K562 (cell line): ENCODE measurements at regions not wholly inside any gene's neighbourhood (a gene's known extent, or its start where the extent isn't known, plus 50 kb on each side); places are given as distances from the start of the nearest gene placed in this dataset.

Experiments
- ATAC-seq: fragments of 200-7000 bp; cut with Tn5 transposase; 3 replicates; pipeline ENCODE4 v1.9.1; 2020; ENCODE audit warnings: moderate library complexity
- BruUV-seq: library from RNA; stranded (reverse); fragments of 400-500 nt; replicated peaks from 2 replicates; lab custom pipeline; 2021; lab: Mats Ljungman, UMichigan
- CTCF ChIA-PET: fragments of 300-600 bp; formaldehyde crosslinking; extraction: SDS; loops from one replicate; lab custom pipeline; 2021; ENCODE audit warnings: low intra/inter-chr PET ratio; lab: Yijun Ruan, JAX
- POLR2A ChIA-PET: fragments of 300-600, 350-650 bp; sonication (Branson Sonifier 250); formaldehyde crosslinking; extraction: SDS; loops from one replicate; lab custom pipeline; 2021; ENCODE audit warnings: antibody characterized with exemption, inconsistent platforms; lab: Yijun Ruan, JAX
- DNase-seq, 4 experiments: peaks; one replicate each; pipeline versions ENCODE4 v3.0.0 to v3.0.0-alpha.2; 2011 to 2018; ENCODE audit warnings: low spot score in 3 of 4, mixed read lengths in 3 of 4; ENCODE audit errors: extremely low read depth in 1 of 4
- FAIRE-seq: peaks from 2 replicates; lab custom pipeline; 2011; peaks lifted over from hg19 to GRCh38; lab: Jason Lieb, UNC
- H2AFZ ChIP-seq: 2 replicates; pipeline ENCODE4 v1.6.0; 2011; ENCODE audit warnings: low read depth, low read length, control low read depth, inconsistent platforms
- H3K27ac ChIP-seq: fragments of 200-600 bp; 3 replicates; pipeline ENCODE4 v1.8.0; 2011; ENCODE audit warnings: low read depth, mild to moderate bottlenecking, control low read depth, inconsistent platforms, low read length, moderate library complexity, mixed read lengths; ENCODE audit errors: extremely low read depth
- H3K27me3 ChIP-seq, 2 experiments: fragments of 300-600 bp in 1 of 2; 2 replicates in 1 of 2; 3 replicates in 1 of 2; pipeline versions ENCODE4 v1.6.0 to v1.8.0; 2011; ENCODE audit warnings: inconsistent platforms in 2 of 2, low read length in 2 of 2, mild to moderate bottlenecking in 1 of 2, mixed read lengths in 1 of 2, moderate library complexity in 1 of 2; ENCODE audit not compliant: control insufficient read depth in 2 of 2, insufficient read depth in 2 of 2
- H3K36me3 ChIP-seq: fragments of 300-600 bp; 3 replicates; pipeline ENCODE4 v1.8.0; 2011; ENCODE audit warnings: mild to moderate bottlenecking, low read length, inconsistent platforms; ENCODE audit not compliant: control insufficient read depth, insufficient read depth
- H3K4me1 ChIP-seq, 2 experiments: fragments of 200-600 bp in 1 of 2; replicated peaks in 1 of 2; 2 replicates in 1 of 2; 3 replicates in 1 of 2; pipeline versions ENCODE4 v1.5.1 to v1.8.0; 2011; ENCODE audit warnings: inconsistent platforms in 2 of 2, low read length in 2 of 2, mild to moderate bottlenecking in 1 of 2, mixed read lengths in 1 of 2, moderate library complexity in 1 of 2; ENCODE audit not compliant: control insufficient read depth in 2 of 2, insufficient read depth in 2 of 2
- H3K4me2 ChIP-seq: 2 replicates; pipeline ENCODE4 v1.6.1; 2011; ENCODE audit warnings: low read length, control low read depth, inconsistent platforms, mixed read lengths; ENCODE audit not compliant: insufficient read depth
- H3K4me3 ChIP-seq: fragments of 200-600 bp; sonication (generic), shearing (Covaris generic); 2 replicates; pipeline ENCODE4 v1.5.1; 2016; ENCODE audit warnings: control low read depth, inconsistent platforms
- H3K79me2 ChIP-seq: fragments of 200-600 bp; 3 replicates; pipeline ENCODE4 v1.8.0; 2011; ENCODE audit warnings: low read length, inconsistent platforms; ENCODE audit not compliant: control insufficient read depth, insufficient read depth
- H3K9ac ChIP-seq, 2 experiments: 2 replicates each; pipeline versions ENCODE4 v1.6.0 to v1.6.1; 2011; ENCODE audit warnings: low read depth in 2 of 2, low read length in 2 of 2, control low read depth in 1 of 2, inconsistent platforms in 1 of 2, mild to moderate bottlenecking in 1 of 2, mixed read lengths in 1 of 2; ENCODE audit not compliant: insufficient read depth in 1 of 2
- H3K9me1 ChIP-seq: one replicate; pipeline ENCODE4 v1.6.0; 2011; ENCODE audit warnings: inconsistent platforms, mild to moderate bottlenecking, low read length, moderate library complexity; ENCODE audit not compliant: control insufficient read depth, insufficient read depth
- H3K9me3 ChIP-seq: replicated peaks from 2 replicates; pipeline ENCODE4 v1.5.1; 2011; ENCODE audit warnings: low read depth, low read length, inconsistent platforms; ENCODE audit not compliant: control insufficient read depth, insufficient read depth
- H4K20me1 ChIP-seq: replicated peaks from 2 replicates; pipeline ENCODE4 v1.6.1; 2011; ENCODE audit warnings: low read length, inconsistent platforms, mixed read lengths; ENCODE audit not compliant: control insufficient read depth, insufficient read depth
- COPS2 ChIP-seq: fragments of 450-650 bp; conservative IDR thresholded peaks from 2 replicates; pipeline ENCODE4 v1.6.1; 2016; ENCODE audit warnings: mild to moderate bottlenecking, moderate library complexity
- ETV5 ChIP-seq: sonication (generic); formaldehyde crosslinking; IDR thresholded peaks from 2 replicates; pipeline ENCODE4 v1.4.0; 2020; ENCODE audit warnings: low read depth, mild to moderate bottlenecking, missing genetic modification reagents
- EZH2 ChIP-seq: IDR thresholded peaks from 2 replicates; pipeline ENCODE4 v1.6.1; 2012; ENCODE audit warnings: low read depth, mild to moderate bottlenecking, inconsistent platforms, low read length, borderline replicate concordance
- GTF2B ChIP-seq: IDR thresholded peaks from 2 replicates; pipeline ENCODE4 v1.6.1; 2011; ENCODE audit not compliant: insufficient read length; ENCODE audit errors: extremely low read depth
- NCOR1 ChIP-seq: fragments of 450-650 bp; IDR thresholded peaks from 2 replicates; pipeline ENCODE4 v1.6.1; 2016; ENCODE audit warnings: mild to moderate bottlenecking, moderate library complexity
- NFIC ChIP-seq: fragments of 450-650 bp; IDR thresholded peaks from 2 replicates; pipeline ENCODE4 v1.6.1; 2017; ENCODE audit warnings: mild to moderate bottlenecking, inconsistent platforms
- NFRKB ChIP-seq: fragments of 450-650 bp; IDR thresholded peaks from 2 replicates; pipeline ENCODE4 v1.6.1; 2016; ENCODE audit warnings: low read depth
- PRMT5 ChIP-seq: sonication (generic); formaldehyde crosslinking; IDR thresholded peaks from 2 replicates; pipeline ENCODE4 v1.5.0; 2020; ENCODE audit warnings: missing genetic modification reagents
- SRSF9 ChIP-seq: fragments of 200-400 bp; formaldehyde crosslinking; IDR thresholded peaks from 2 replicates; pipeline ENCODE4 v1.6.1; 2017; ENCODE audit warnings: low read depth, low read length, borderline replicate concordance
- TSC22D4 ChIP-seq: fragments of 450-650 bp; IDR thresholded peaks from 2 replicates; pipeline ENCODE4 v1.6.1; 2016; ENCODE audit warnings: missing genetic modification characterization, missing biosample characterization, control low read depth
- U2AF2 ChIP-seq: fragments of 200-400 bp; formaldehyde crosslinking; optimal IDR thresholded peaks from 2 replicates; pipeline ENCODE3; 2017; ENCODE audit warnings: low read depth, mild to moderate bottlenecking, low read length
- ZNF592 ChIP-seq: fragments of 450-650 bp; IDR thresholded peaks from 2 replicates; pipeline ENCODE4 v1.6.1; 2017; ENCODE audit warnings: antibody characterized with exemption, mild to moderate bottlenecking
- WGBS: fragments of 100-300 bp; shearing (Covaris generic); methylation state at CpG from one replicate; pipeline ENCODE4 v1.1.6; 2016; ENCODE audit warnings: low coverage, mixed read lengths; ENCODE audit not compliant: insufficient coverage; ENCODE audit errors: missing lambda C conversion rate; 5-methylcytosine and 5-hydroxymethylcytosine counted together
- in situ Hi-C: fragments of 300-500 bp; cut with MboI; formaldehyde crosslinking; loops from 4 replicates; pipeline ENCODE4 v1.15.0; 2018; ENCODE audit warnings: inconsistent platforms, mixed read lengths
- intact Hi-C: fragments of 100-400 bp; cut with micrococcal nuclease; formaldehyde crosslinking; loops from 2 replicates; pipeline ENCODE4 v1.14.2; 2022

- Histone ChIP-seq H3K9me3 (no peaks in the 10 kb centered on the region), H3K27ac (no peak overlapping the region), H3K4me2 (no peak overlapping the region), H3K4me1 (no peaks in the 10 kb centered on the region), H3K9ac (no peak overlapping the region), H3K36me3 (no peaks in the 10 kb centered on the region), H3K27me3 (no peaks in the 10 kb centered on the region), H3K79me2 (no peaks in the 10 kb centered on the region), H2AFZ (no peak overlapping the region), H3K4me3 (no peak overlapping the region), H4K20me1 (no peaks in the 10 kb centered on the region), H3K9me1 (no peaks in the 10 kb centered on the region)
- CTCF ChIA-PET: no interaction called here
- FAIRE-seq: no peak
- ATAC-seq: no peak
- BruUV-seq: no TSS peak
- intact Hi-C loops: no loop called here
- no peak for DNase-seq
- in situ Hi-C loops: no loop called here
- POLR2A ChIA-PET: no interaction called here
- TF ChIP-seq SRSF9 (no peak), NCOR1 (no peak)
Observed at GRCh38 chr18:39743463-39743862, 2177.9 kb upstream of the CELF4 start.

- H3K9ac ChIP-seq: no peak overlapping the region
- ATAC-seq (no peak), FAIRE-seq (no peak), DNase-seq (no peak)
- intact Hi-C loops (no loop called here), in situ Hi-C loops (no loop called here)
- no peaks in the 10 kb centered on the region for H3K36me3 ChIP-seq
- no peaks in the 10 kb centered on the region for H3K9me3 ChIP-seq
- POLR2A ChIA-PET: interaction anchor here (0.6 kb wide), 2 partner anchors 55 to 102 kb away, joined by 3 read pairs; no protein-coding TSS in a partner anchor
- whole genome bisulfite sequencing: 4% methylated on average over 8 of the region's 8 CpGs
- no peak overlapping the region for H3K27ac ChIP-seq
- no peak overlapping the region for H3K4me2 ChIP-seq
- H3K4me1 ChIP-seq: no peaks in the 10 kb centered on the region
- CTCF ChIA-PET: no interaction called here
- BruUV-seq: no TSS peak
- no peaks in the 10 kb centered on the region for H4K20me1 ChIP-seq
- H3K4me3 ChIP-seq: no peak overlapping the region
- no peak overlapping the region for H2AFZ ChIP-seq
- no peaks in the 10 kb centered on the region for H3K9me1 ChIP-seq
- H3K79me2 ChIP-seq: no peaks in the 10 kb centered on the region
- H3K27me3 ChIP-seq: no peaks in the 10 kb centered on the region
- TF ChIP-seq NFIC (no peak), U2AF2 (no peak), ETV5 (CRISPR knock-in tag) (no peak), TSC22D4 (no peak), PRMT5 (CRISPR knock-in tag) (no peak), NFRKB (no peak), GTF2B (no peak), EZH2 (no peak), COPS2 (no peak), ZNF592 (no peak)
Observed at GRCh38 chr18:39741755-39742466, 2176.3 kb upstream of the CELF4 start.
